AG04449 (cell line): ENCODE measurements at regions not wholly inside any gene's neighbourhood (a gene's known extent, or its start where the extent isn't known, plus 50 kb on each side); places are given as distances from the start of the nearest gene placed in this dataset.
"Not testable (repeated sequence)": the region's sequence is repeated elsewhere in the genome, so short reads cannot be mapped to it uniquely, and the experiment has no call there.

Experiments
- CTCF ChIA-PET: fragments of 350-600 bp; formaldehyde crosslinking; extraction: SDS; loops from one replicate; lab custom pipeline; 2021; ENCODE audit warnings: antibody characterized with exemption; lab: Yijun Ruan, JAX
- POLR2A ChIA-PET: fragments of 400-600, 350-600 bp; formaldehyde crosslinking; extraction: SDS; loops from one replicate; lab custom pipeline; 2020; ENCODE audit warnings: antibody characterized with exemption, inconsistent platforms; lab: Yijun Ruan, JAX
- DNase-seq: peaks from one replicate; pipeline ENCODE4 v3.0.0-alpha.2; 2010; ENCODE audit warnings: low read depth, low spot score
- H3K4me3 ChIP-seq: 2 replicates; pipeline ENCODE4 v1.5.1; 2011; ENCODE audit warnings: low read depth, mild to moderate bottlenecking, control low read depth, low read length
- TF ChIP-seq, protein P1 (sequence below): IDR thresholded peaks from one replicate; pipeline ENCODE4 v1.5.1; 2011; ENCODE audit warnings: mild to moderate bottlenecking, moderate library complexity, low read length, control low read depth, inconsistent platforms; ENCODE audit not compliant: insufficient read depth; ENCODE audit errors: missing control alignments

DNA sequence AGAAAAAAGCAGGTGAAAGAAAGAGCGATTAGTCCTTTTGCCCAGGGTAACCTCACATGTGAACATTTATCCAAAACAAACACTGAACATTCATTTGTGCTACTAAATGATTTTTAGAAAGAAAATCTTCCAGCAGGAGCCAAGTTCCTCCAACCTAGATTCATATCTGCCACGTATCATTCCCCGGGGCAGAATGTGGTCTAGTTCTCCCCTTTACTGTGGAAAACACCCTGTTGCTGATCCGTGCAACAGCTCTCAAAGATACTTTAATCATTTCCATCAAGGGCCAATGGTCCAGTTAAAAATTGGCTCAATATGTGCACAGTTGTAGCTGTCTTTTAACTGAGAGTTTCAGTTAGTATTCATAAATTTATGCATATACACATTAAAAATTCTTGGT is 479.1 kb downstream of the ATP23 start:
- TF ChIP-seq, protein P1, sequence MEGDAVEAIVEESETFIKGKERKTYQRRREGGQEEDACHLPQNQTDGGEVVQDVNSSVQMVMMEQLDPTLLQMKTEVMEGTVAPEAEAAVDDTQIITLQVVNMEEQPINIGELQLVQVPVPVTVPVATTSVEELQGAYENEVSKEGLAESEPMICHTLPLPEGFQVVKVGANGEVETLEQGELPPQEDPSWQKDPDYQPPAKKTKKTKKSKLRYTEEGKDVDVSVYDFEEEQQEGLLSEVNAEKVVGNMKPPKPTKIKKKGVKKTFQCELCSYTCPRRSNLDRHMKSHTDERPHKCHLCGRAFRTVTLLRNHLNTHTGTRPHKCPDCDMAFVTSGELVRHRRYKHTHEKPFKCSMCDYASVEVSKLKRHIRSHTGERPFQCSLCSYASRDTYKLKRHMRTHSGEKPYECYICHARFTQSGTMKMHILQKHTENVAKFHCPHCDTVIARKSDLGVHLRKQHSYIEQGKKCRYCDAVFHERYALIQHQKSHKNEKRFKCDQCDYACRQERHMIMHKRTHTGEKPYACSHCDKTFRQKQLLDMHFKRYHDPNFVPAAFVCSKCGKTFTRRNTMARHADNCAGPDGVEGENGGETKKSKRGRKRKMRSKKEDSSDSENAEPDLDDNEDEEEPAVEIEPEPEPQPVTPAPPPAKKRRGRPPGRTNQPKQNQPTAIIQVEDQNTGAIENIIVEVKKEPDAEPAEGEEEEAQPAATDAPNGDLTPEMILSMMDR = no peak
- H3K4me3 ChIP-seq = no peak overlapping the region
- ChIA-PET CTCF (interaction anchor here (0.9 kb wide), 1 partner anchor 15 kb away, joined by 3 read pairs; no protein-coding TSS in a partner anchor), POLR2A (no interaction called here)
- DNase-seq = no peak

DNA sequence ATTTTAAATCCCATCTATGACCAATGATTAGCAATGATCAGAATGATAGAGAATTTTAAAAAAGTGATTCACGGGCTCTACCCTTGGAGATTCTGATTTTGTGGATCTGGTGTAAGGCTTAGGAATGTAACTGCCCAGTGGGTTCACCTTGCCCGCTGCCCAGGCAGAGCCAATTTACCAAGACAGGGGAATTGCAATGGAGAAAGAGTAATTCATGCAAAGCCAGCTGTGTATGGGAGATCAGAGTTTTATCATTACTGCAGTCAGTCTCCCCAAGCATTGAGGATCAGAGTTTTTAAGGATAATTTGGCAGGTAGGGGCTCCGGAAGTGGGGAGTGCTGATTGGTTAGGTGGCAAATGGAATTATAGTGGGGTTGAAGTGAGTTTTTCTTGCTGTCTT is 480.6 kb downstream of the ATP23 start:
- H3K4me3 ChIP-seq = no peak overlapping the region
- DNase-seq = no peak
- TF ChIP-seq, protein P1 = no peak
- POLR2A ChIA-PET = no interaction called here
- CTCF ChIA-PET = no interaction called here

DNA sequence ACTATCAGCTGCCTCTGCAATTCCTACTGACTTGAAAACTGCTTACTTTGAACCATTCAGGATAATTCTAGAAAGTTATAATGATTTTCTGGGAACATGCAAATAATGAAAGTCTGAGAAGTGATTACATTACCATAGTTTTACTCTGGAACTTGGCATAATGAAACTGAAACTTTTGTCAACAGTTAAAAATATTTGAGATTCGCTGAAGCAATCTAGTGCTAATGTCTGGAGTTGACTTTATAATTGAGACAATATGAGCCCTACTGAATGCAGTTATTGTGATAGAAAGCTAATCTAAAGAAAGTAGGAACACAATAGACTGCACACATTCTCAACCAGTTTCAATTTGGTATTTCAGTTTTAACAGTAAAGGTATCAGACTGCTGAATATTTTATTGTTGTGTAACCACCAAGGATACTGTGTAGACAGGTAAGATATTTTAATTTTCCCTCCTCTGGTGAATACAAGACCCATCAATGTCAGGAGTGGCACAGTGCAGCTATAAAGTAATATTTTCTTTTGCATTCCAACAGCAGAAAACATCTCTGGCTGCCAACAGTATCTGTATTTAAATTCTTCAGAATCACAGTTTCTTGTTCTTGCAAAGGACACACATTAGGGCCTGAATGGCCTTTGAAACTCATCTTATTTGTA is 483.5 kb downstream of the ATP23 start:
- no peak overlapping the region for H3K4me3 ChIP-seq
- DNase-seq = no peak
- CTCF ChIA-PET = interaction anchor here (1.0 to 3.4 kb wide), 4 partner anchors 8 to 115 kb away, joined by 3 to 22 read pairs (median 5); no protein-coding TSS in a partner anchor
- POLR2A ChIA-PET = interaction anchor here (1.3 to 1.8 kb wide), 3 partner anchors 8 to 105 kb away, joined by 4 to 6 read pairs (median 6); no protein-coding TSS in a partner anchor
- TF ChIP-seq, protein P1 = no peak

DNA sequence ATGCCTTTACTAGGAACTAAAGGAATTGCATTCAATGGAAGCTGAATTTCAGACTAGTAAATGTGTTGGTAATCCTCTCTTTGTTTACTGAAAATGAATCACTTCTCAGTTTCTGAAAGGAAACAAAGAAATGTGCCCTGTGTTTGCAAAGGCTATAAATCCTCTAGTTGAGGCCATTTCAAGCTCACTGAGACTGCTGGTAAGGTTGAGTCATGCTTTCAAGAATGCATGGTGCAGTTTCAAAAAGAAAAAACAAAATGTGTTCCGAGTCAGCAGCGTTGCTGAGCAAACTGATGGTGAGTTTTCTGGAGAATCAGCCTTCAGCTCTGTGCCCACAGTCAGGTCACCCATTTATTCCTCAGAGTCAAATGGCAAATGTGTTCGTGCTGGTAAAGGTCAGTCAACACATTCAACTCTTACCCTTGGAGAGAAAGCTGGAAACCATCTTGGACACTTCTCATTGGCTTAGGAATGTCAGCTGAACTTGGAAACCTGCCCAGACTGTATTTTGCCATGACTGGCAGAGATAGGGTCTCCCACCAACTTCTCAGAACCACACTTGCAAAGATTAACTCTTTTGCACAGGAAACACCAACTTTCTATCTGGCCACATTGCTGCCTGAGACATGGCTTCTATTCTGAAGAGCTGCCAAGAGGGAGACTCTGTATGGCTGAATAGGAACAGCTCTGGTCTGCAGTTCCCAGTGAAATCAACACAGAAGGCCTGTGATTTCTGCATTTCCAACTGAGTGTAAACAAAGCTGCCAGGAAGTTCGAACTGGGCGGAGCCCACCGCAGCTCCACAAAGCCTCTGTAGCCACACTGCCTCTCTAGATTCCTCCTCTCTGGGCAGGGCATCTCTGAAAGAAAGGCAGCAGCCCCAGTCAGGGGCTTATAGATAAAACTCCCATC is 484.4 kb downstream of the ATP23 start:
- TF ChIP-seq, protein P1 = no peak
- no peak overlapping the region; the same call in 1 of the 2 replicates for H3K4me3 ChIP-seq
- ChIA-PET CTCF (interaction anchor here (1.0 to 3.4 kb wide), 5 partner anchors 9 to 114 kb away, joined by 3 to 22 read pairs (median 4); no protein-coding TSS in a partner anchor), POLR2A (interaction anchor here (0.7 to 1.8 kb wide), 5 partner anchors 9 to 1438 kb away, joined by 3 to 6 read pairs (median 4); partner anchors contain the start of gene TSPAN31)
- peak; percentile 71 for DNase-seq

DNA sequence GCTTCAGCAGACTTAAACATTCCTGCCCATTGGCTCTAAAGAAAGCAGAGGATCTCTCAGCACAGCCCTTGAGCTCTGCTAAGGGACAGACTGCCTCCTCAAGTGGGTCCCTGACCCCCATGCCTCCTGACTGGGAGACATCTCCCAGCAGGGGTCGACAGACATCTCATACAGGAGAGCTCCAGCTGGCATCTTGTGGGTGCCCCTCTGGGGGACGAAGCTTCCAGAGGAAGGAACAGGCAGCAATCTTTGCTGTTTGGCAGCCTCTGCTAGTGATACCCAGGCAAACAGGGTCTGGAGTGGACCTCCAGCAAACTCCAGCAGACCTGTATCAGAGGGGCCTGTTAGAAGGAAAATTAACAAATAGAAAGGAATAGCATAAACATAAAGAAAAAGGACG is 485.1 kb downstream of the ATP23 start:
- DNase-seq, H3K4me3 ChIP-seq: not testable (repeated sequence)
- CTCF ChIA-PET = interaction anchor here (1.5 to 3.4 kb wide), 2 partner anchors 10 to 113 kb away, joined by 6 to 22 read pairs; no protein-coding TSS in a partner anchor
- POLR2A ChIA-PET = interaction anchor here (1.0 to 1.8 kb wide), 3 partner anchors 10 to 682 kb away, joined by 3 to 6 read pairs (median 4); partner anchors contain the start of gene TSPAN31

DNA sequence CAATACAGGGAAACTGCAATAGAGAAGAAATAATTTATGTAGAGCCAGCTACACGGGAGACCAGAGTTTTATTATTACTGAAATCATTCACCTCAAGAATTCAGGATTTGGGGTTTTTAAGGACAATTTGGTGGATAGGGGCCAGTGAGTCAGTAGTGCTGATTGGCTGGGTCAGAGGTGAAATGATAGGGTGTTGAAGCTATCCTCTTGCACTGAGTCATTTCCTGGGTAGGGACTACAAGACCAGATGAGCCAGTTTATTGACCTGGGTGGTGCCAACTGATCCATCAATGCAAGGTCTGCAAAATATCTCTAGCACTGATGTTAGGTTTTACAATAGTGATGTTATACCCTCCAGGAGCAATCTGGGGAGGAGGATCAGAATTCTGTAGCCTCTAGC is 486.3 kb downstream of the LRIG3 start:
- no peak for DNase-seq
- H3K4me3 ChIP-seq = no peak overlapping the region
- ChIA-PET POLR2A (no interaction called here), CTCF (no interaction called here)
- TF ChIP-seq, protein P1 = no peak
